Upper lobe of left lung (tissue), 4 donors: ENCODE measurements at regions not wholly inside any gene's neighbourhood (a gene's known extent, or its start where the extent isn't known, plus 50 kb on each side); places are given as distances from the start of the nearest gene placed in this dataset.

Experiments
- CTCF ChIP-seq, 6 experiments: fragments of 450-650 bp in 4 of 6; fragments of 200-600 bp in 2 of 6; sonication (generic) in 2 of 6; IDR thresholded peaks; one replicate each; pipeline ENCODE4 v1.5.1; 2016 to 2019; ENCODE audit warnings: antibody characterized with exemption in 6 of 6
- POLR2A ChIP-seq, 4 donors: fragments of 450-650 bp; IDR thresholded peaks; one replicate each; pipeline ENCODE4 v1.5.1; 2016 to 2017; ENCODE audit warnings: antibody characterized with exemption in 4 of 4, mild to moderate bottlenecking in 2 of 4

GRCh38 chr1:5379176-5379759, 613.0 kb downstream of the NPHP4 start:
- TF ChIP-seq CTCF (IDR thresholded peaks at IDR 0.05), result no peak
- no peak for TF ChIP-seq POLR2A (IDR thresholded peaks at IDR 0.05)
